HuH-7 (cell line): ENCODE measurements at regions not wholly inside any gene's neighbourhood (a gene's known extent, or its start where the extent isn't known, plus 50 kb on each side); places are given as distances from the start of the nearest gene placed in this dataset.
"Not testable (repeated sequence)": the region's sequence is repeated elsewhere in the genome, so short reads cannot be mapped to it uniquely, and the experiment has no call there.

Experiments
- DNase-seq: peaks from one replicate; pipeline ENCODE4 v3.0.0; 2011; ENCODE audit warnings: low spot score

DNA sequence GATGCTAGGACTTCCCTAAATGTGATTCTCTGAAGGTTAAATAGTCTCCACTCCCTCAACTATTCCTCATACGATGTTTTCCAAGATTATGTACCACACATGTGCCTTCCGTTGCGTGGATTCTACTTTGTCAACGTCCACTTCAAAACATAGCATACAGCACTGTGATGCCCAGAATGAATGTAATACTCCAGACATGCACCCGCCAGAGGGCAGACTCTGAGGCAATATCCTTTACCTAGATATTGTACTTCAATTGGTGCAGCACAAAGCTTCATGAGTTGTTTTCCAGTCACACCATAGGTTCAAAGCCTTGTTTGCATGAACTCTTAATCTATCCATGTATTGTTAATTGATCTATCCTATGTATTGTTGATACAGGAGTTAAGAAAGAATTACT lies 201.0 kb upstream of the NABP1 start:
- no peak for DNase-seq

DNA sequence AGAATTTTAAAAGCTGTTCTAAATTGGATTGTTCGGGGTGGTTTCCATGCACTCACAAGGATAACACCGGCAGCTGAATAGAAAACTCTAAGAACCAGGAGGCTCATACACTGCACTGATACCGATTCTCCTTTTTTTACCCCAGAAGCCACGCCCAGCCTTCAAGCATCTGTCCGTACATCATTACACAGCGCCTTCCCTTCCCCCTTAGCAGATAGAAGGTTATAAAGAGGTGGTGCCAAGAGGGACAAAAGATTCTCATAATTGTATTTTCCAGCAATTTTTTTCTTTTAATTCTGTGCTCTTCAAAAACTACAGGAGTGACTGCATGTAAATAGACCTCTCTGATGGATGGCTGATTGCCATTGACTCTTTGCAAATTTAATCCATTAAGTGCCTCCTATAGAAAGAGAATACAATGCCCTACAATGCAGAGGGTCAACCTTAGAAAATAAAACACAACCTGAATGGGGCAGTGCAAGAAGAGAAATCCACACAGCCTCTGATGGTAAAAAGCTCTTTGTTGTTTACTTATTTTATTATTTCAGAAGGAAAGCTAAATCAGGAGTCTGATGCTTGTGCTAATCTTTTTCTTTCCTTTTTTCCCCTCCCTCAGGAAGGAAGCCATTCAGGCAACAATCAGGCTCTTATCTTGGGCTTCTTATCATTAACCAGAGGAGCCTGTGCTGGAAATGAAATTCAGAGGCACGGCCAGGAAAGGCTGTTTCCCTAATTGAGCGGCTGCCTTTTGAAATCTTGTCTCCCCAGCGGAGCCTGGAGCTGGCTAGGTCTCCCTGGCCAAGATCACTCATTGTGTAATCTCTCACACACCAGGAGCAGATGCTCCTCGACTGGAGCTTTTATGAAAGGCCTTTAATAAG lies 198.9 kb upstream of the NABP1 start:
- peak; percentile 50 for DNase-seq

DNA sequence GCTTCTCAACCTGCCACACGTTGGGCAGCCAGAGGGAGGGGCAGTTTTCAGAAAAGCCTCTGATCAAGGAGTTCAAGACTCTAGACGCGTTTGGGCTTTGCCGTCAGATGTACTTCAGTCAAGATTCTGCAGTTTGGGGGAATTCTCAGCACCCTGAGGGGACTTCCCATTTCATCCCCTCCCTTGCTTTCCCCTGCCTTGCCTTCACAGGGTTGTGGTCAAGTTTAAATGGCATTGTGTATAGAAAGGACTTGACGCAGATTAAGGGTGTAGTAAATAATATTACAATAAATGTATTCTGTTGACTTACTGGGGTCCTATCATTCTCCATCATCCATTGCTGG lies 198.3 kb upstream of the NABP1 start:
- no peak for DNase-seq

DNA sequence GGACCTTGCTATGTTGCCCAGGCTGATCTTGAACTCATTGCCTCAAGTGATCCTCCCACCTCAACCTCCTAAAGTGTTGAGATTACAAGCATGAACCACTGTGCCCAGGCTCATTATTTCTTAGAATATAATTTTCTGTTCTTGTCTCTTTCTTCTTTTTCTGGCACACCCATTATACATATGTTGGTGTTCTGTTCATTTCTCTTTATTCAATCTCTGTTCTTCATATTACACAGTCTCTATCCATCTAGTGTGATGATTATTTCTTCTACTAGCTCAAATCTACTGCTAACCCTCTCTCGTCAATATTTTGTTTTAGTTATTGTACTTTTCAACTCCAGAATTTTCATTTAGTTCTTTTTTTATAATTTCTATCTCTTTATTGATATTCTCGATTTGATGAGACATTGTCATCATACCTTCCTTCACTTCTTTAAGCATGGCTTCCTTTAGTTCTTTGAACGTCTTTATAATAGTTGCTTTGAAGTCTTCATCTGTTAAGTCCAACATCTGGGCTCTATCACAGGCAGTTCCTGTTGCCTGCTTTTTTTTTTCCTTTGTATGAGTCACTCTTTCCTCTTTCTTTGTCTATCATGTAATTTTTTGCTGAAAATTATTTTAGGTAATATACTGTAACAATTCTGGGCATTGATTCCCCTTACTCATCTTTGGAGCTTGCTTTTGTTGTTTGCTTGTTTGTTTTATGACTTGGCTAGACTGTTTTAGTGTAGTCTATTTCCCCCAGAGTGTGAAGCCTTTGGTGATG lies 196.4 kb upstream of the NABP1 start:
- no peak for DNase-seq

DNA sequence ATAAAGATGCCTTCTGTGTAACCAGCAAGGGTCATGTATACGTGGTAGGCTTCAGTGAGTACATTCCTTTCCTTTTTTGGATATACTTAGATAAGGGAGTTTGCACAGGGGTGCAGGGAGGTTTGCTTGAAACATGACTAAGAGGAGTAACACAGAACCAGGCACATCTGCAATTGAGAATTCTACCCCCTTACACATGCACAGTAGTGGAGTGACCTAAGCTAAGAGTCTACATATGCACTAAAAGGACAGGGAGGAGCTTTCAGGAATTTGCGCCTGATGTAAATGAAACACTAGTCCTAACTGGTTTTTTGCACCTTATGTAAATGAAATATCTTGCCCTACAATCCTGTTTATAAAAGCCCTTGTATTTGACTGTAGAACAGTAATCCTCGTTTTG lies 194.8 kb upstream of the NABP1 start:
- no peak for DNase-seq

DNA sequence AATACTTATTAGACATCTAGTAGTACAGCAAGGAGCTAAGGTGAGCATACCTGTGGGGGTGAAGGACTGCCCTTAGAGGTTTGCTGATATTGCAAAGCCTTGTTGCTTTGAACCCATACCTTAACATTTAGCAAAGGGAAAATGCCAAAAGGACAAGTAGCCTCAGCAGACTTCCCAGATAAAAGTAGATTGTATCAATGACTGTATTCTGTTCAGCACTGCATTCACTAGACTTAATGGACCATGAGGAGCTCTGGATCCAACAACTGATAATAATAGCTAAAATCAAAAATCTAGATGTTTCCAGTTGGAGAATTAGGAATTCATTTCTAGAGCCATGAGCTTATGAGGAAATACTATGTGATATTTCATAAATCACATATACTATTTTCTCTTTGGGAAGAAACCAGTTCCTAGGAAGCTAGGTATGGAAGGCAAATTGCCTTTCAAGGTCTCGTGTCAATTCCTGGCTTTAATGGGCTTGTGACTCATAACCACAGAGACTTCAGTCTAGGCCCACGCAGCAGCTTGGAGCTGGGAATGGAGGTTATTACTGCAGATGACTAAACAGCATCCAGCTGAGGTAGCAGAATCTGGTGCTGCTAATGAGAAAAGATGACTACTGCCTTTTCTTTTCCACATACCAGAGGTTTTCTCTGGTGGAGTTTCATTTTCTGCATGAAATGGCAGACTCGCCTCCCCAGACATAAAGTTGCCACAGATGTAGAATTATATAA lies 191.2 kb upstream of the NABP1 start:
- no peak for DNase-seq

DNA sequence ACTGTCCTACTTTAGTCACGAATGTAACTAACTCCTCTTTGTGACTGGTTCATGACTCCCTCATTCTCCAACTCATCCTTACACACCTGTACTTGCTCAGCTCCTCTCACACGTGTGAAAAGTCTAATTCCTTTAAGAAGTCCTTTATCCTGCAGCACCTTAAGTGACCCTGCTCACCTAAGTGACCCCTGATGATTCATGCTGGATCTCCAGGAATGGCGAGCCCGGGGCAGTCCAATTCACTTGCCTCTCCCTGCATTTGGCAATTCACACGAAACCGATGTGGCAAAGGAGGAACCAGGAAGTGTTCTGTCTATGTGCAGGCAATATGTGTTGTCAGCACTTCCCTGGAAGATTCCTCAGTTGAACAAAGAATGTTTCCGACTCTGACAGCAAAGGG lies 189.8 kb upstream of the NABP1 start:
- DNase-seq = no peak

DNA sequence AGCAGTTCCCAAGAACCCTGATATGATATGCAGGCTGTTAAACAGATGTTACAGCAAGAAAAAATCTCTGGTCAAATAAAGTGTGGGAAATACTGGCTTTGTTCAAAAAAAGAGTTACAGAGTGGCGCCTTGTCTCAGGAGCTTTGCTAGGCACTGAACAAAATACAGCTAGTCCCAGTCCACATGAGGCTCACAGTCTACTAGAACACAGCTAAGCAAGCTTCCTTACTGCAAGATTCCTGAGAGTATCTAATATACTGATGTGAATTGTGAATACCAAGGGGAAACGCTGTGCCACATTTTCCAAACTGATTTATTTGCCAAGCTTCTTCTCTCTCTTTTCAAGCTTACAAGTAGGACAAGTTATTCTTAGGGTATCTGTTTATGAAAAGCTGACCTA lies 188.8 kb upstream of the NABP1 start:
- no peak for DNase-seq

DNA sequence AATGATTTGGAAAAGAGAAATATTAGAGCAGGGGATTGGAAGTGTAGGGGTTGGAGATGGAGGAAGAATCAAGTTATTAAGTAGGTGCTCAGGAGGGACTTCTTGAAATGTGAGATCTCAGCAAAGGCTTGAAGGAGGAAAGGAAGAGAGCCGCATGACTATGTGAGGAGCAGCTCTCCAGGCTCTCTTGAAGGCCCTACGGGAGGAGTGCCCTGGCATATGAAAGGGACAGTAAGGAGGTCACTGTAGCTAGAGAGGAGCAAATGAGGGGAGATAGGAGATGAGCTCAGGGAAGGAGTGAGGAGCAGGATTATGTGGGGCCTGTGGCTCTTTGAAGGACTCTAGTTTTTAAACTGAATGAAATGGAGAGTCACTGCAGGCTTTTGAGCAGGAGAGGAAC lies 181.1 kb upstream of the NABP1 start:
- no peak for DNase-seq

DNA sequence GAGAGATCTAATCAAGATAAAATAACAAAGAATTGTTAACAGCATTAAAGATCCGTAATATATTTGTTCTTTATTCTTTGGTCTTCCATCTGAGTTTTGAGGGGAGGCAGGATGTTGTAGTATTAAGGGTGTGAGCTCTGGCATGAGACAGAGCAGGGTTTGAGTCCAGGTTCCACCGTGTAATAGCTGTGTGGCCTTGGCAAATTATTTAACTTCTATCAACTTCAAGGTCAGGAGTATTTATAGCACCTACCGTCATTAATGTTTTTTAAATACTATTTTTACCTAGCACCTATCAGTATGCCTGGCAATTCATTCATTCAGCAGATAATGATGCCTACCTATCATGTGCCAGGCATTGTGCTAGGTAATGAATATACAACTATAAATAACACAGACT lies 180.1 kb upstream of the NABP1 start:
- DNase-seq = no peak

DNA sequence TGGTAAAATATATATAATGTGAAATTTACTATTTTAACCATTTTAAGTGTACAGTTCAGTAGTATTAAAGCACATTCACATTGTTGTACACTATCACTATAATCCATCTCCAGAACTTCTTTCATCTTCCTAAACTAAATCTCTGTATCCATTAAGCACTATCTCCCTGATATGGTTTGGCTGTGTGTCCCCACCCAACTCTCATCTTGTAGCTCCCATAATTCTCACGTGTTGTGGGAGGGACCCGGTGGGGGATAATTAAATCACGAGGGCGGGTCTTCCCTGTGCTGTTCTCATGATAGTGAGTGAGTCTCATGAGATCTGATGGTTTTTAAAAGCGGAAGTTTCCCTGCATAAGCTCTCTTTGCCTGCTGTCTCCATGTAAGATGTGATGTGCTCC lies 178.9 kb upstream of the NABP1 start:
- DNase-seq = no peak

DNA sequence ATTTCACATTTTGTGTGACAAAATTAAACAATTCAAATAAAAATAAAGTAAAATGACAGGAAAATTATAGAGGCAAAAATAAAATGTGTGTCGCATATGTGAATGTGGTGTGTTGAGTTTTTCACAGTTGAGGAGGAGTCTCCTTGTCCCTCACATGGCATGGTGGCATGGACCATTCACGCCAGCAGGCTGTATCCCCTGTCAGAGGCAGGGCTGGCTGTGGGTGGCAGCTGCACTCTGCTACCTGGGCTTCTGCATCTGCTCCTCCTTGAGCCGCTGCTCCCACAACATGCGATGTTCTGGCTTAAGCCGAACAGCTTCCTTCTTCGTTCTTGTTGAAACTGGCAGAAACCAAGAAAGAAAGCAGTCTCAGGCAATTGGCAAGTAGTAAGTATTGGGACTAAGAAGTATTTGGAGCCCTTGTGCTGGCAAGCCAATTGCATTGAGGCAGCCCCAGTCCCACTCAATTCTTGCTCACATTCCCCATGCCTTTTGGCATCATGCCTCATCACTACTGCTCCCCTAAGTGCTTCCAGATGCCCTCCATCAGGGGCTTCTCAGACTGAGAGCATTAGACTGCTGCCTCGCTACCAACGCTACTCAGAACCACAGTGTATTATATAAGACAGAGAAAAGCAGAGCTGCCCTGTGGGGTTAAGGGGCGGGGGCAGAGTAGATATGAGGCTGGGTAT lies 177.9 kb upstream of the NABP1 start:
- no peak for DNase-seq

DNA sequence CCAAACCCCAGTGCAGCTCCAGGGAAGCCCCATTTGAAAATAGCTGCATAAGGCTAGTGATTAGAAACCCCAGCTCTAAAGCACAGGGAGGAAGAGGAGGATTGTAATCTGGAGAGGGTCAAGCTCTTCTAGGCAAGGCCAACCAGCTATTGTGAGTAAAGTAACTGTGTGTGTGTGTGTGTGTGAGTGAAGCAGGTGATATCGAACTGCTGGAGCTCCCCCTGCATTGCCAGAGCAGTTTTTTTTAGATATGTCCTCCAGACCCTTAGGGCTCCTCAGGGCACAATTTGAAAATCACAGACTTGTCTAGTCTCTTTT lies 177.4 kb upstream of the NABP1 start:
- DNase-seq = no peak

DNA sequence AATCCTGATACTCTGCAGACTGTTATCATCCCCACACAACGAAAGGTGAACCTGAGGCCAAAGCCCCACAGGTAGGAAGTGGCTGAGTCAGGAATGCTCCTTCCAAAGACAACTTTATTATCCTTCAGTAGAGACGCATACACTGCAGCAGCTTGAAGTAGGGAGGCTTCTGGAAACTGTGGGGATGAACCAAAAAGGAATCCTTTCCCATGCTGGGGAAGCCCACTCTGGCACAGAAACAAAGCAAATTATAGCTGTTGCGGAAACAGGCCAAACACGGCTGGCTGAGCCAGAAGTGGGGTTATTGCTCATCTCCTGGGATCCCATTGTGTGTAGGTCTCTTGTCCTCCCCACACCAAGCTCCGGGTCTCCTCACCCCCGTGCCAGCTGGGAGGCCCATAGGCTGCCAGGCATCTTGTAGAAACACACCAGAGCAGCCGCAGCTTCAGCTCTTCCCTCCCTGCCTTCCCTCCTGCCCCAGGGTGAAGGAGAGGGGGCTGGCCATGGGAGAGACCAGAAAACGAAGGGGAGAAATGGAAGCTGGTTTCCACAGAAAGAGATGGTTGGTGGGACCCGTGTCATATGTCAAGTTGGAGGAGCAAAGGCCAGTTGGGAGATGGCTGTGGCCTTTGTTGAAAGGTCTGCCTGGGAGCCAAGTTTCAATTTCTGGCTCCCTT lies 176.9 kb upstream of the NABP1 start:
- DNase-seq = no peak

DNA sequence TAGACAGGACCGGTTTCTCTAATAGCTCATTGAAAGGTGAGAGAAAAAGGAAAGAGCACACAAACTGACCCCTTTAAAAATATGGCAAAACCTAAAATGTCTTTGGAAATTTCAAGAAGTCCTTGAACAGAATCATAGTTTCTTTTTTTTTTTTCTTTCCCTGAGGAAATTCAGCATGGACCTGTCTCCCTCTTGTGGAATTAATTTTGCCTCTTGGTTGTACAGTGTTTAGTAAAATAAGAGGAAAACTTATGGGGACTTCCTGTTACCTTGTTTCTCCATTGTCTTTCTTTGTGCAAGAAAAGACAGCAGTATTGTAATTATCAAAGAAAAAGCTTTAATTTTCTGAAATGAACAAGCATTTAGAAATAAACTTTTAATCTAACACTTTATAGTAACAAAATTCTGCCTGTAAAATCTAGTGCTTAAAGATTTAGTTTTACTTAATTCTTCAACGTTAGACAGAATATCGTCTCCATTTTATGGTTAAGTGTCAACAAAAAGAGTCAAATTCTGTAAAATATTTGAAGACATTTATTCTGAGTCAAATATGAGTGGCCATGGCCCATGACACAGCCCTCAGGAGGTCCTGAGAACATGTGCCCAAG lies 176.3 kb upstream of the NABP1 start:
- no peak for DNase-seq

DNA sequence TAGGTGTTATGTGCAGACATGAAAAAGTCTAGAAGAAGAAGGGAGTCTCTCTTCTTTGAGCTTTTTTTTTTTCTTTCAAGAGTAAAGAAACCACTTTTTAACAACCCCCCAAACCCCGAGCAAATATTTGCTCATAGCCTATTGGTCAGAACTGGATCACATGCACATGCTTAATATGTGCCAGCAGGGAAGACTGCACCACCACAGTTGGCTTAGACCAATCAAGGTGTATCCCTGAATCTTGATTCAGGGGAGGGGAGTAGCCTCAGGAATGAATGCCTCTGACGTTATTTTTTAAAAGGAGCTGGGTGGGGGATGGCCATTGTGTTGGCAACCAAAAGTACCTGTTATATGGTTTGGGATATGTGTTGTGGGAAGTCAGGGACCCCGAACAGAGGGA lies 171.4 kb upstream of the NABP1 start:
- DNase-seq = no peak

DNA sequence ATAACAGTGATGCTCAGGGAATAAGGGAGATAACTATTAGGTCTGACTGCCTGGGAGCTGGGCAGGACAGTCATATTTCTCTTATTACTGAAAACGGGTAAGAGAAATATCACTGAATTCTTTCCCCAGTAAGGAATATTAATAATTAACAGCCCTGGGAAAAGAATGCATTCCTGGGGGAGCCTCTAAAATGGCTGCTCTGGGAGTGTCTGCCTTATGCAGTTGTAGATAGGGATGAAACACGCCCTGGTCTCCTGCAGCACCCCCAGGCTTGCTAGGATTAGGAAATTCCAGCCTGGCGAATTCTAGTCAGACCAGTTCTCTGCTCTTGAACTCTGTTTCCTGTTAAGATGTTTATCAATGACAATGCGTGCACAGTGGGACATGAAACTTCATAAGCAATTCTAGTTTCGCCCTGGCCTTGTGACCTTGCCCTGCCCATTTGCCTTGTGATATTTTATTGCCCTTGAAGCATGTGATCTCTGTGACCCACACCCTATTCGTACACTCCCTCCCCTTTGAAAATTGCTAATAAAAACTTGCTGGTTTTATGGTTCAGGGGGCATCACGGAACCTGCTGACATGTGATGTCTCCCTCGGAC lies 170.6 kb upstream of the NABP1 start:
- DNase-seq = not testable (repeated sequence)

DNA sequence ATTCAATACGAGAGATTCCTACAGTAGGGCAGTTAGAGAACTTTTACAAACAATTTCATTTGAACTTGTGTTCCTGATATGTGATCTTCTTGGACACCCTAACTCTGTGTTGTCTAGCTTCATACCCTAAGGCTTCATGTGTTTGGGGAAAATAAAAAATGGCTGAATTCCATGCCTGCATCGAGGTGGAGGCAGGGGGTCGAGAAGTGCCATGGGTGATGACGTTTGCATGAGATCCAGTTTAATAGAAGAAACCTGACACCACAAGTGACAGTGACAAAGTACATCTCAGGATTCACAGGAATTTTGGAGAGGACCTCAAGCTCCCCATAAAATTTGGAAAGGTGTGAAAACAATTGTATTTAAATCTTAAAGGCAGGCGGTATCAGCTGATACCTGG lies 169.2 kb upstream of the NABP1 start:
- DNase-seq = no peak

DNA sequence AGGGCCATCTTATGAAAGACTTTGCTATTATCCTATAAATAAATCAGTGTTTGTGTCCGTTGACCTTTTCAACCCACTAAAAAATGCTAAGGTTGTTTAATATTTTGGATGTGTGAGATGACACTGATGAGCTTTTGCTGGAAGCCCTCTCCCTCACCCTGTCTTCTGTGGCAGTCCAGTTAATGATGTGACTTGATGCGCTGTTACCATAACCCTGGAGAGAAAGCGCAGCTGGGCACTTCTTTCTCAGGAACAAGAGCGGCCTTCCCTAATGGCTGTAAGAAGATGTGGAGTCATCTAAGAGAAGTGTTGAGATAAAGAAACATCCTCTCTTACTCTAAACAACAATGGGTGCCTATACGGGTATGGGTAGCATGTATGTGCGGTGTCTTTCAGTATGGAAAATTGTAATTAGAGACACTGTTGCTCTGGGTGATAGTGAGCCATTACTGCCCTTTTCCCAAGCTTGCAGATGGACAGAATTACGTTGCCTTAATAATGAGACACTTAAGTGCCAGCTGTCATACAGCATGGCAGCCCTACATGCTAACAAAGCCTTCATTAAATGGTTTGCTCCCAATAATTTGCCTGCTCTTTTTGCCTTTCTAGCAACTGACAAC lies 165.6 kb upstream of the NABP1 start:
- no peak for DNase-seq

DNA sequence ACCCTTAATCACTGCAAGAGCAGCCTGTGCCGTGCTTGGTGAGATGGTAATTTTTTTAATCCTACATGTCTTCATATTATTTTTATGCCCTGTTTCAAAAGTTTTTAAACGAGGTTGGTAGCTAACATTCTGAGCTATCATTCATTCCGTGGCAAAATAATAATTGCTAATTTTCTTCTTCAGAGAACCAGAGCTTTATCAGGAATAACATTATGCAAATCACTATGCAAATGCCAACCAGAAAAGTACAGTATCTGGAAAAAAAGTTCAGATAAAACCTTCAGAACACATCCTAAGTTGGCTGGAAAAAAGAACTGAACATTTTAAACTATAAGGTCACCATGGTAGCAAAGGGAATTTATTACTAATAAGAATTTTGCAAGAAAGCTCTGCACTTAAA lies 165.1 kb upstream of the NABP1 start:
- DNase-seq = no peak

DNA sequence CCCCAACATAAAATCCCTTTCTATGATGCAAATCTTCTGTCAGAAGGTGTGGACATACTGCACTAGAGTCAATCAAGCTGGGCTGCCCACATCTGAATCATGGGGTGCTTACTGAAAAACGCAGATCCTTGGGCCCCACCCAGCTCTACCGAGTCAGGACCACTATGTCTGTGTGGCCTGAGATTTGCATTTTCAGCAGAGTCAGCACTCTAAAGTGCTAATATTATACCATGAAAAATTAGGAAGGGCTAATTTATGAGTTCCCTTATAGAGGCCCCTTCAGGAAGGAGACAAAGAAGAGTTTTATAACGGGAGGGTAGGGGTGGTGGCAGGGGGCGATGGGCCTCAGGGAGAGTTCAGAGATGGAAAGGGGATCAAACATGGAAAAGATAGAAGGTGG lies 163.3 kb upstream of the NABP1 start:
- DNase-seq = no peak
